Mucosa of descending colon (tissue), 3 donors: ENCODE measurements at regions not wholly inside any gene's neighbourhood (a gene's known extent, or its start where the extent isn't known, plus 50 kb on each side); places are given as distances from the start of the nearest gene placed in this dataset.

Experiments
- ATAC-seq: fragments of 200-7000 bp; cut with Tn5 transposase; one replicate; pipeline ENCODE4 v1.9.1; 2020; ENCODE audit warnings: mild to moderate bottlenecking, moderate library complexity
- DNase-seq, 3 donors: peaks; one replicate each; pipeline ENCODE4 v3.0.0-alpha.2; 2020
- H3K36me3 ChIP-seq: fragments of 200-600 bp; one replicate; pipeline ENCODE4 v1.8.0; 2021; ENCODE audit warnings: low read depth, mild to moderate bottlenecking
- H3K4me1 ChIP-seq: fragments of 200-600 bp; one replicate; pipeline ENCODE4 v1.8.0; 2021; ENCODE audit warnings: low read depth, mild to moderate bottlenecking
- H3K4me3 ChIP-seq: fragments of 200-600 bp; one replicate; pipeline ENCODE4 v1.8.0; 2021; ENCODE audit warnings: mild to moderate bottlenecking
- H3K9me3 ChIP-seq: fragments of 200-600 bp; one replicate; pipeline ENCODE4 v1.8.0; 2021; ENCODE audit warnings: mild to moderate bottlenecking
- CTCF ChIP-seq: fragments of 200-600 bp; IDR thresholded peaks from one replicate; pipeline ENCODE4 v1.8.0; 2022; ENCODE audit warnings: antibody characterized with exemption, mild to moderate bottlenecking
- intact Hi-C, 2 donors: fragments of 100-400 bp; cut with DNase I in 1 of 2; cut with micrococcal nuclease in 1 of 2; formaldehyde crosslinking; loops; one replicate each; pipeline versions ENCODE4 v1.11.0 to v1.11.1; 2022; cut with DNase I, micrococcal nuclease
- donor health status: DM: no; HTN: no; CAD: no; lungs with moderate emphysema.
- donor health status: DM: no; HTN: no; CAD: no.
- donor health status: DM: no; HTN: yes; CAD: no.

GRCh38 chr16:86002178-86002900 is 103.4 kb downstream of the IRF8 start:
- Histone ChIP-seq H3K9me3 (no peaks in the 10 kb centered on the region), H3K4me1 (no peaks in the 10 kb centered on the region), H3K36me3 (no peaks in the 10 kb centered on the region), H3K4me3 (no peak overlapping the region)
- intact Hi-C loops = no loop called here
- ATAC-seq = peak; percentile 46
- no peak for TF ChIP-seq CTCF
- no peak for DNase-seq

- H3K4me3 ChIP-seq = no peak overlapping the region
- ATAC-seq = no peak
- no peaks in the 10 kb centered on the region for H3K36me3 ChIP-seq
- no peaks in the 10 kb centered on the region for H3K4me1 ChIP-seq
- intact Hi-C loops = no loop called here
- no peaks in the 10 kb centered on the region for H3K9me3 ChIP-seq
- no peak for DNase-seq
- TF ChIP-seq CTCF = no peak
These were observed 108.6 kb downstream of the IRF8 start for GRCh38 chr16:86007524-86007923.

GRCh38 chr16:86010680-86011141 is 111.7 kb downstream of the IRF8 start:
- intact Hi-C loops = no loop called here
- Histone ChIP-seq H3K4me3 (no peak overlapping the region), H3K9me3 (no peaks in the 10 kb centered on the region), H3K36me3 (no peaks in the 10 kb centered on the region), H3K4me1 (no peaks in the 10 kb centered on the region)
- DNase-seq = no peak
- no peak for ATAC-seq
- no peak for TF ChIP-seq CTCF

GRCh38 chr16:86011532-86011931 is 112.6 kb downstream of the IRF8 start:
- Histone ChIP-seq H3K4me3 (no peak overlapping the region), H3K36me3 (no peaks in the 10 kb centered on the region), H3K4me1 (no peaks in the 10 kb centered on the region), H3K9me3 (no peaks in the 10 kb centered on the region)
- DNase-seq (no peak), ATAC-seq (no peak)
- intact Hi-C loops = no loop called here
- no peak for TF ChIP-seq CTCF

GRCh38 chr16:86012221-86012620 is 113.3 kb downstream of the IRF8 start:
- Histone ChIP-seq H3K4me1 (no peaks in the 10 kb centered on the region), H3K36me3 (no peaks in the 10 kb centered on the region)
- intact Hi-C loops = no loop called here

More at GRCh38 chr16:86012221-86012620, 113.3 kb downstream of the IRF8 start:
- Histone ChIP-seq H3K9me3 (no peaks in the 10 kb centered on the region), H3K4me3 (no peak overlapping the region)
- DNase-seq (no peak), ATAC-seq (no peak)
- no peak for TF ChIP-seq CTCF
